PC-3 (cell line): ENCODE measurements at regions not wholly inside any gene's neighbourhood (a gene's known extent, or its start where the extent isn't known, plus 50 kb on each side); places are given as distances from the start of the nearest gene placed in this dataset.

Experiments
- EZH2 ChIP-seq: fragments of 300-600 bp; sonication (generic); IDR thresholded peaks from one replicate; pipeline ENCODE4 v1.6.1; 2017; ENCODE audit warnings: antibody characterized with exemption, mild to moderate bottlenecking, low read length; ENCODE audit not compliant: unreplicated experiment
- TF ChIP-seq, protein P1 (sequence below): fragments of 300-600 bp; sonication (generic); conservative IDR thresholded peaks from 2 replicates; pipeline ENCODE4 v1.5.1; 2017; ENCODE audit warnings: antibody characterized with exemption, low read depth, mild to moderate bottlenecking, low read length

DNA sequence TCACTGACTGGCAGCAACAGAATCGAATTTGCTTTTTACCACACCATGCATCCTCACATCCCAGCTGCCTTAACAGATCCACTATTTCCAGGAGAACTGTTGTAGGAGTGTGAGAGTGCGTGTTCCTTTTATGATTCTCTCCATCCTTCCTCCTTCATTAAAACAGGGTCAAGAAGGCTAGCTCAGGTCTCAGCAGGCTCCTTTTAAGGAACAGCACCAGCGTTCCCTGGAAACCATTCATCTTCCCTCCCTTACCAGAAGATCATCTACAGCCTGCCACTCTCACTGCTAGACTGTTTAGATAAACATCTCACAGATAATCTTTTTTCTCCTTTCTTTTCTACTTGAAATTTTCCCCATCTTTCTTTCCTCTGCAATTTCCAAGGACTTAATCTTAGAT lies 1531.9 kb upstream of the CDH8 start:
- TF ChIP-seq, protein P1, sequence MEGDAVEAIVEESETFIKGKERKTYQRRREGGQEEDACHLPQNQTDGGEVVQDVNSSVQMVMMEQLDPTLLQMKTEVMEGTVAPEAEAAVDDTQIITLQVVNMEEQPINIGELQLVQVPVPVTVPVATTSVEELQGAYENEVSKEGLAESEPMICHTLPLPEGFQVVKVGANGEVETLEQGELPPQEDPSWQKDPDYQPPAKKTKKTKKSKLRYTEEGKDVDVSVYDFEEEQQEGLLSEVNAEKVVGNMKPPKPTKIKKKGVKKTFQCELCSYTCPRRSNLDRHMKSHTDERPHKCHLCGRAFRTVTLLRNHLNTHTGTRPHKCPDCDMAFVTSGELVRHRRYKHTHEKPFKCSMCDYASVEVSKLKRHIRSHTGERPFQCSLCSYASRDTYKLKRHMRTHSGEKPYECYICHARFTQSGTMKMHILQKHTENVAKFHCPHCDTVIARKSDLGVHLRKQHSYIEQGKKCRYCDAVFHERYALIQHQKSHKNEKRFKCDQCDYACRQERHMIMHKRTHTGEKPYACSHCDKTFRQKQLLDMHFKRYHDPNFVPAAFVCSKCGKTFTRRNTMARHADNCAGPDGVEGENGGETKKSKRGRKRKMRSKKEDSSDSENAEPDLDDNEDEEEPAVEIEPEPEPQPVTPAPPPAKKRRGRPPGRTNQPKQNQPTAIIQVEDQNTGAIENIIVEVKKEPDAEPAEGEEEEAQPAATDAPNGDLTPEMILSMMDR = no peak
- TF ChIP-seq EZH2 = no peak
